GM12878 (cell line): ENCODE measurements at regions not wholly inside any gene's neighbourhood (a gene's known extent, or its start where the extent isn't known, plus 50 kb on each side); places are given as distances from the start of the nearest gene placed in this dataset.

Experiments used
- ATAC-seq: fragments of 200-7000 bp; cut with Tn5 transposase; 3 replicates; pipeline ENCODE4 v1.9.1; 2020; ENCODE audit warnings: mild to moderate bottlenecking, moderate library complexity
- BruUV-seq: library from RNA; stranded (reverse); fragments of 400-500 nt; replicated peaks from 2 replicates; lab custom pipeline; 2021; lab: Mats Ljungman, UMichigan
- CTCF ChIA-PET: fragments of 300-600 bp; sonication (Branson Sonifier 250); formaldehyde crosslinking; extraction: SDS; loops from one replicate; lab custom pipeline; 2021; ENCODE audit warnings: inconsistent platforms; lab: Yijun Ruan, JAX
- POLR2A ChIA-PET: fragments of 350-600 bp; formaldehyde crosslinking; extraction: SDS; loops from one replicate; lab custom pipeline; 2021; ENCODE audit warnings: inconsistent platforms; lab: Charles Lee
- RAD21 ChIA-PET: fragments of 300-600 bp; sonication (Branson Sonifier 250); formaldehyde crosslinking; loops from one replicate; lab custom pipeline; 2023; ENCODE audit warnings: antibody characterized with exemption; ENCODE audit not compliant: unreplicated experiment; lab: Charles Lee
- SMC1A ChIA-PET: fragments of 300-600 bp; sonication (Branson Sonifier 250); formaldehyde crosslinking; loops from one replicate; lab custom pipeline; 2023; ENCODE audit not compliant: unreplicated experiment, uncharacterized antibody; lab: Charles Lee
- DNase-seq: peaks from one replicate; pipeline ENCODE4 v3.0.0-alpha.2; 2011; ENCODE audit warnings: low read depth, low spot score
- FAIRE-seq: peaks from 3 replicates; lab custom pipeline; 2011; peaks lifted over from hg19 to GRCh38; lab: Jason Lieb, UNC
- H2AFZ ChIP-seq: 2 replicates; pipeline ENCODE4 v1.6.0; 2011; ENCODE audit warnings: low read depth, low read length, control low read depth; ENCODE audit not compliant: control insufficient read depth
- H3K27ac ChIP-seq: 2 replicates; pipeline ENCODE4 v1.5.1; 2011; ENCODE audit warnings: control low read depth; ENCODE audit not compliant: control insufficient read depth, insufficient read depth
- H3K27me3 ChIP-seq, 2 experiments: replicated peaks in 1 of 2; 2 replicates each; pipeline versions ENCODE4 v1.6.0 to v1.6.1; 2011; ENCODE audit warnings: low read length in 1 of 2; ENCODE audit not compliant: control insufficient read depth in 2 of 2, insufficient read depth in 2 of 2
- H3K36me3 ChIP-seq, 2 experiments: 2 replicates each; pipeline ENCODE4 v1.5.1; 2011; ENCODE audit warnings: low read length in 1 of 2; ENCODE audit not compliant: control insufficient read depth in 2 of 2, insufficient read depth in 2 of 2
- H3K4me1 ChIP-seq: 2 replicates; pipeline ENCODE4 v1.6.1; 2011; ENCODE audit warnings: mild to moderate bottlenecking, low read length, moderate library complexity, mixed read lengths; ENCODE audit not compliant: control insufficient read depth, insufficient read depth
- H3K4me2 ChIP-seq: 2 replicates; pipeline ENCODE4 v1.6.0; 2011; ENCODE audit warnings: control low read depth; ENCODE audit not compliant: control insufficient read depth, insufficient read depth
- H3K4me3 ChIP-seq: fragments of 200-600 bp; sonication (generic); 2 replicates; pipeline ENCODE4 v1.5.1; 2016
- H3K79me2 ChIP-seq: 2 replicates; pipeline ENCODE4 v1.6.0; 2011; ENCODE audit warnings: low read length; ENCODE audit not compliant: control insufficient read depth, insufficient read depth
- H3K9ac ChIP-seq: 2 replicates; pipeline ENCODE4 v1.8.0; 2011; ENCODE audit warnings: low read length, control low read depth, mixed read lengths; ENCODE audit not compliant: control insufficient read depth, insufficient read depth
- H3K9me3 ChIP-seq: replicated peaks from 3 replicates; pipeline ENCODE4 v1.5.1; 2011; ENCODE audit warnings: mild to moderate bottlenecking, low read length; ENCODE audit not compliant: control insufficient read depth, insufficient read depth
- H4K20me1 ChIP-seq: 2 replicates; pipeline ENCODE4 v1.6.0; 2011; ENCODE audit not compliant: control insufficient read depth, insufficient read depth
- CREB1 ChIP-seq: IDR thresholded peaks from 2 replicates; pipeline ENCODE4 v1.6.1; 2012; ENCODE audit warnings: low read depth, mild to moderate bottlenecking, inconsistent platforms
- EED ChIP-seq: sonication (generic); IDR thresholded peaks from 2 replicates; pipeline ENCODE4 v1.6.1; 2016; ENCODE audit warnings: antibody characterized with exemption, low read depth
- HDAC6 ChIP-seq: fragments of 200-600 bp; sonication (generic); IDR thresholded peaks from one replicate; pipeline ENCODE4 v1.8.0; 2017; ENCODE audit warnings: antibody characterized with exemption; ENCODE audit not compliant: unreplicated experiment
- IKZF1 ChIP-seq: fragments of 450-650 bp; conservative IDR thresholded peaks from 2 replicates; pipeline ENCODE4 v1.6.1; 2017; ENCODE audit warnings: antibody characterized with exemption, mild to moderate bottlenecking
- JUNB ChIP-seq: IDR thresholded peaks from 2 replicates; pipeline ENCODE4 v1.6.1; 2016; ENCODE audit warnings: antibody characterized with exemption, mild to moderate bottlenecking
- KDM1A ChIP-seq: fragments of 200-600 bp; sonication (generic); IDR thresholded peaks from 2 replicates; pipeline ENCODE4 v1.6.1; 2016; ENCODE audit warnings: borderline replicate concordance
- KLF5 ChIP-seq: fragments of 450-650 bp; IDR thresholded peaks from 2 replicates; pipeline ENCODE4 v1.6.1; 2014; ENCODE audit warnings: mild to moderate bottlenecking; ENCODE audit not compliant: partially characterized antibody
- NR2C2 ChIP-seq: IDR thresholded peaks from 2 replicates; pipeline ENCODE4 v1.6.1; 2011; ENCODE audit warnings: borderline replicate concordance, low read depth; ENCODE audit not compliant: control insufficient read depth, insufficient read length
- PAX5 ChIP-seq: IDR thresholded peaks from 2 replicates; pipeline ENCODE4 v1.6.1; 2011; ENCODE audit warnings: low read depth, low read length, borderline replicate concordance
- PML ChIP-seq: IDR thresholded peaks from 2 replicates; pipeline ENCODE4 v1.6.1; 2012; ENCODE audit warnings: low read length, inconsistent platforms
- SPI1 ChIP-seq: IDR thresholded peaks from 2 replicates; pipeline ENCODE4 v1.6.1; 2011; ENCODE audit warnings: low read depth, mild to moderate bottlenecking, low read length, moderate library complexity, borderline replicate concordance; ENCODE audit not compliant: insufficient read depth
- SREBF2 ChIP-seq: IDR thresholded peaks from 2 replicates; pipeline ENCODE4 v1.6.1; 2012; ENCODE audit warnings: mild to moderate bottlenecking, low read length
- TCF7 ChIP-seq: IDR thresholded peaks from 2 replicates; pipeline ENCODE4 v1.6.1; 2014; ENCODE audit warnings: antibody characterized with exemption, borderline replicate concordance
- WGBS: methylation state at CpG from one replicate; pipeline ENCODE4 v1.1.6; 2016; ENCODE audit warnings: low lambda C conversion rate; ENCODE audit not compliant: insufficient replicate concordance, insufficient coverage; ENCODE audit errors: missing lambda C conversion rate; 5-methylcytosine and 5-hydroxymethylcytosine counted together
- in situ Hi-C: fragments of 300-500 bp; cut with MboI; formaldehyde crosslinking; loops from 9 replicates; pipeline ENCODE4 v1.14.3; 2018; ENCODE audit warnings: mixed read lengths
- intact Hi-C: fragments of 100-400 bp; cut with micrococcal nuclease; formaldehyde crosslinking; loops from one replicate; pipeline ENCODE4 v1.14.2; 2022; ENCODE audit not compliant: unreplicated experiment

- intact Hi-C loops (no loop called here), in situ Hi-C loops (no loop called here)
- Histone ChIP-seq H4K20me1 (no peaks in the 10 kb centered on the region), H3K4me3 (no peak overlapping the region), H2AFZ (no peak overlapping the region), H3K4me2 (no peak overlapping the region), H3K9ac (no peak overlapping the region), H3K36me3 (no peaks in the 10 kb centered on the region), H3K79me2 (no peaks in the 10 kb centered on the region), H3K4me1 (peaks cover 8% of the 10 kb centered on the region), H3K27me3 (peaks cover 0 to 3% of the 10 kb centered on the region in 2 experiments; a peak in 2 of 4 replicates), H3K27ac (no peak overlapping the region), H3K9me3 (no peaks in the 10 kb centered on the region)
- DNase-seq (no peak), FAIRE-seq (no peak), ATAC-seq (no peak)
- 36% methylated on average over 4 of the region's 4 CpGs for WGBS
- RAD21 ChIA-PET = no interaction called here
- POLR2A ChIA-PET = no interaction called here
- CTCF ChIA-PET = interaction anchor here (1.3 to 1.4 kb wide), 2 partner anchors 42 to 95 kb away, joined by 3 read pairs; no protein-coding TSS in a partner anchor
- BruUV-seq = no TSS peak
- SMC1A ChIA-PET = interaction anchor here (1.8 kb wide), 1 partner anchor 42 kb away, joined by 5 read pairs; no protein-coding TSS in a partner anchor
- TF ChIP-seq IKZF1 (no peak), KDM1A (no peak), HDAC6 (no peak), NR2C2 (no peak), TCF7 (no peak), PAX5 (no peak), SREBF2 (no peak), PML (no peak), CREB1 (no peak), JUNB (no peak), SPI1 (no peak), EED (no peak), KLF5 (no peak)
Observed at GRCh38 chr9:129501771-129502319, 119.1 kb downstream of the C9orf50 start.
